ENCODE measurements at regions not wholly inside any gene's neighbourhood (a gene's known extent, or its start where the extent isn't known, plus 50 kb on each side); places are given as distances from the start of the nearest gene placed in this dataset.
"Not testable (repeated sequence)": the region's sequence is repeated elsewhere in the genome, so short reads cannot be mapped to it uniquely, and the experiment has no call there.

- DNase-seq, result peak in 1 of 2 experiments; percentile 35
Observed at GRCh38 chr7:124208173-124208572, 175.3 kb upstream of the TMEM229A start.

GRCh38 chr7:124205526-124205925, 172.7 kb upstream of the TMEM229A start:
- no peak for DNase-seq

GRCh38 chr7:124202546-124202945, 169.7 kb upstream of the TMEM229A start:
- DNase-seq, result no peak

GRCh38 chr7:124201768-124202349, 169.0 kb upstream of the TMEM229A start:
- no peak for DNase-seq

GRCh38 chr7:124196519-124196918, 163.7 kb upstream of the TMEM229A start:
- no peak for DNase-seq

- DNase-seq, result no peak
Observed at GRCh38 chr7:124192885-124193284, 160.0 kb upstream of the TMEM229A start.

GRCh38 chr7:124191713-124192112, 158.8 kb upstream of the TMEM229A start:
- DNase-seq, result no peak

- no peak for DNase-seq
Observed at GRCh38 chr7:124191030-124191429, 158.2 kb upstream of the TMEM229A start.

GRCh38 chr7:124188576-124188975, 155.7 kb upstream of the TMEM229A start:
- DNase-seq, result peak in 1 of 2 experiments; percentile 3

GRCh38 chr7:124187962-124188361, 155.1 kb upstream of the TMEM229A start:
- DNase-seq, result no peak

GRCh38 chr7:124183649-124184048, 150.8 kb upstream of the TMEM229A start:
- no peak for DNase-seq

GRCh38 chr7:124179641-124180040, 146.8 kb upstream of the TMEM229A start:
- no peak for DNase-seq

- no peak for DNase-seq
Observed at GRCh38 chr7:124177891-124178290, 145.0 kb upstream of the TMEM229A start.

- DNase-seq, result not testable (repeated sequence)
Observed at GRCh38 chr7:124171812-124172211, 138.9 kb upstream of the TMEM229A start.

- peak in 1 of 2 experiments; percentile 25 for DNase-seq
Observed at GRCh38 chr7:124171068-124171467, 138.2 kb upstream of the TMEM229A start.

- no peak for DNase-seq
Observed at GRCh38 chr7:124168616-124169015, 135.7 kb upstream of the TMEM229A start.

- no peak for DNase-seq
Observed at GRCh38 chr7:124162667-124163066, 129.8 kb upstream of the TMEM229A start.

- peak in 1 of 2 experiments; percentile 47 for DNase-seq
Observed at GRCh38 chr7:124155432-124156022, 122.7 kb upstream of the TMEM229A start.

- DNase-seq, result peak; percentile 7 to 58
Observed at GRCh38 chr7:124152859-124153692, 120.2 kb upstream of the TMEM229A start.

GRCh38 chr7:124137664-124138063, 104.8 kb upstream of the TMEM229A start:
- DNase-seq, result no peak

- DNase-seq, result no peak
Observed at GRCh38 chr7:124124201-124124600, 91.3 kb upstream of the TMEM229A start.

GRCh38 chr7:124120911-124121310, 88.0 kb upstream of the TMEM229A start:
- no peak for DNase-seq

GRCh38 chr7:124113045-124113444, 80.2 kb upstream of the TMEM229A start:
- DNase-seq, result no peak

GRCh38 chr7:124106575-124106974, 73.7 kb upstream of the TMEM229A start:
- DNase-seq, result no peak

Measured in NCI-H524 (cell line).